SK-N-SH treated with all-trans-retinoic acid at 6 μM for 48 hours (cell line): ENCODE measurements at regions not wholly inside any gene's neighbourhood (a gene's known extent, or its start where the extent isn't known, plus 50 kb on each side); places are given as distances from the start of the nearest gene placed in this dataset.

ENCODE experiments used
- CSDC2 ChIP-seq: fragments of 250-450 bp; sonication (Bioruptor Pico); IDR thresholded peaks from 2 replicates; pipeline ENCODE4 v1.5.0; 2020; ENCODE audit warnings: mild to moderate bottlenecking, moderate library complexity
- GLIS3 ChIP-seq: fragments of 250-450 bp; sonication (Bioruptor Pico); IDR thresholded peaks from 2 replicates; pipeline ENCODE4 v1.5.0; 2020; ENCODE audit warnings: mild to moderate bottlenecking, moderate library complexity
- SNAI2 ChIP-seq: fragments of 250-450 bp; sonication (Bioruptor Pico); IDR thresholded peaks from 2 replicates; pipeline ENCODE4 v1.5.0; 2020; ENCODE audit warnings: mild to moderate bottlenecking, moderate library complexity
- ZFP3 ChIP-seq: fragments of 250-450 bp; sonication (Bioruptor Pico); IDR thresholded peaks from 2 replicates; pipeline ENCODE4 v1.5.0; 2020; ENCODE audit warnings: mild to moderate bottlenecking, moderate library complexity
- ZFP30 ChIP-seq: fragments of 450-650 bp; formaldehyde crosslinking; IDR thresholded peaks from 2 replicates; pipeline ENCODE4 v1.5.0; 2022; ENCODE audit warnings: mild to moderate bottlenecking, moderate library complexity
- ZNF8 ChIP-seq: fragments of 450-650 bp; formaldehyde crosslinking; IDR thresholded peaks from 2 replicates; pipeline ENCODE4 v1.5.0; 2020; ENCODE audit warnings: mild to moderate bottlenecking, moderate library complexity

- TF ChIP-seq GLIS3 (CRISPR knock-in tag) (no peak), ZNF8 (CRISPR knock-in tag) (no peak), SNAI2 (CRISPR knock-in tag) (no peak), ZFP30 (CRISPR knock-in tag) (no peak), CSDC2 (CRISPR knock-in tag) (no peak), ZFP3 (CRISPR knock-in tag) (no peak)
Observed at GRCh38 chr11:35077709-35078469, 61.1 kb upstream of the CD44 start.
